Heart right ventricle (tissue), 16 donors: ENCODE measurements at regions not wholly inside any gene's neighbourhood (a gene's known extent, or its start where the extent isn't known, plus 50 kb on each side); places are given as distances from the start of the nearest gene placed in this dataset.

ENCODE experiments used
- ATAC-seq, 8 donors: fragments of 200-7000 bp; cut with Tn5 transposase; one replicate each; pipeline ENCODE4 v1.9.1; 2020; ENCODE audit warnings: mild to moderate bottlenecking in 8 of 8, moderate library complexity in 8 of 8, moderate number of reproducible peaks in 1 of 8
- DNase-seq, 2 donors: peaks; one replicate each; pipeline ENCODE4 v3.0.0-alpha.2; 2020
- H3K27ac ChIP-seq, 10 donors: fragments of 200-600 bp; sonication (generic) in 2 of 10; one replicate each; pipeline versions ENCODE4 v1.5.0 to v1.8.0; 2020 to 2022; ENCODE audit warnings: mild to moderate bottlenecking in 3 of 10
- H3K27me3 ChIP-seq, 7 donors: fragments of 200-600 bp; one replicate each; pipeline ENCODE4 v1.8.0; 2021 to 2022; ENCODE audit warnings: mild to moderate bottlenecking in 2 of 7
- H3K36me3 ChIP-seq, 9 donors: fragments of 200-600 bp; sonication (generic) in 1 of 9; one replicate each; pipeline versions ENCODE4 v1.5.0 to v1.8.0; 2020 to 2022; ENCODE audit warnings: mild to moderate bottlenecking in 2 of 9
- H3K4me1 ChIP-seq, 9 donors: fragments of 200-600 bp; sonication (generic) in 1 of 9; one replicate each; pipeline versions ENCODE4 v1.5.0 to v1.8.0; 2020 to 2022; ENCODE audit warnings: mild to moderate bottlenecking in 4 of 9
- H3K4me3 ChIP-seq, 10 donors: fragments of 200-600 bp; sonication (generic) in 2 of 10; one replicate each; pipeline versions ENCODE4 v1.5.0 to v1.8.0; 2020 to 2022; ENCODE audit warnings: mild to moderate bottlenecking in 7 of 10, moderate library complexity in 2 of 10
- H3K9me3 ChIP-seq, 11 donors: fragments of 200-600 bp in 10 of 11; sonication (generic) in 2 of 11; one replicate each; pipeline versions ENCODE4 v1.5.0 to v1.8.0; 2013 to 2022; ENCODE audit warnings: mild to moderate bottlenecking in 2 of 11, control low read depth in 1 of 11, moderate library complexity in 1 of 11
- WGBS, 2 donors: extraction: QIAGEN DNeasy Blood & Tissue Kit; methylation state at CpG; one replicate each; pipeline ENCODE4 v1.1.7; 2013; ENCODE audit warnings: inconsistent platforms in 1 of 2; 5-methylcytosine and 5-hydroxymethylcytosine counted together
- intact Hi-C, 10 donors: fragments of 100-400 bp; cut with DNase I; formaldehyde crosslinking; loops; one replicate each; pipeline versions ENCODE4 v1.11.1 to v1.14.2; 2022
- TF ChIP-seq, protein P1 (sequence below), 9 donors: fragments of 200-600 bp; sonication (generic) in 2 of 9; IDR thresholded peaks; one replicate each; pipeline versions ENCODE4 v1.5.0 to v1.8.0; 2021 to 2022; ENCODE audit warnings: antibody characterized with exemption in 9 of 9, mild to moderate bottlenecking in 5 of 9, moderate library complexity in 1 of 9
- donor health status: Arrhythmogenic right ventricular cardiomyopathy.
- donor health status: ischemic (EF 13 %, LVEDD 7.1; RV severe dilation, severe dysfunction).
- donor health status: healthy with polysubstance abuse.
- donor health status: DM: no; HTN: yes; CAD: no.
- donor health status: DM: no; HTN: no; CAD: no.
- donor health status: ischemic (EF 25% LVEDD 6.9; RV normal size, moderate dysfunction).
- donor health status: ischemic (EF 25% LVEDD 5.7; RV mildly dilated, moderate dysfunction).
- donor health status: healthy.
- donor health status: DM: yes; HTN: yes; CAD: no.
- donor health status: Ischemic cardiomyopathy.
- donor health status: ischemic (EF 35%, LVEDD 5.7; RV mildly dilated, moderate dysfunction).
- donor health status: nonischemic (EF 11% LVEDD 7.7; RV severe dilation, severe dysfunction).
- donor health status: DM: yes; HTN: yes; CAD: no.
- donor health status: PGD.
- donor health status: ischemic (EF 29% LVEDD 5.4; RV normal size, mild dysfunction).
- donor health status: nonischemic (EF 23%, LVEDD 6.1; RV moderate dilation, normal function).

DNA sequence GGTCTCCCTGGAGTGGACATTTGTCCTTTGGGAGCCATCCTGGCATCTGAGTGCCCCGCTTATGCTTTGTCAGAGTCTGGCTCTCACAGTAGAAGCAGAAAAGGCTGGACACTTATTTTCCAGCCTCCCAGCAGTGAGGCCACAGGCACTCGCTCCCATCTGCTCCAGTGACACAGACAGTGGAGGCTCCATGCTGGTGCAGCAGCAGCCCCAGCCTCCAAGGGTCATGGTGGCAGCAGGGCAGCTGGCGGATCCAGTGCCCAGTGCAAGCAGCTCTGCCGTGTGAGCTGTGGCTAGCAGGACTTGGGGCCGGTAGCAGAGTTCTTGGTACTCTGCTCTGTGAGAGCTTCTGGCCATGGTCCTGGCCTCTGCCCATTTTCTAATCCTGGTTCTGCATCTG, 157.3 kb upstream of the ALDH1B1 start:
- Histone ChIP-seq H3K36me3 (no peaks in the 10 kb centered on the region), H3K27ac (no peak overlapping the region), H3K4me1 (no peaks in the 10 kb centered on the region), H3K9me3 (peaks cover 0 to 5% (median 0%) of the 10 kb centered on the region in 11 donors), H3K27me3 (peaks cover 0 to 5% (median 0%) of the 10 kb centered on the region in 7 donors), H3K4me3 (no peak overlapping the region)
- 78 to 84% methylated on average over 5 of the region's 5 CpGs for WGBS, 2 donors
- TF ChIP-seq, protein P1, sequence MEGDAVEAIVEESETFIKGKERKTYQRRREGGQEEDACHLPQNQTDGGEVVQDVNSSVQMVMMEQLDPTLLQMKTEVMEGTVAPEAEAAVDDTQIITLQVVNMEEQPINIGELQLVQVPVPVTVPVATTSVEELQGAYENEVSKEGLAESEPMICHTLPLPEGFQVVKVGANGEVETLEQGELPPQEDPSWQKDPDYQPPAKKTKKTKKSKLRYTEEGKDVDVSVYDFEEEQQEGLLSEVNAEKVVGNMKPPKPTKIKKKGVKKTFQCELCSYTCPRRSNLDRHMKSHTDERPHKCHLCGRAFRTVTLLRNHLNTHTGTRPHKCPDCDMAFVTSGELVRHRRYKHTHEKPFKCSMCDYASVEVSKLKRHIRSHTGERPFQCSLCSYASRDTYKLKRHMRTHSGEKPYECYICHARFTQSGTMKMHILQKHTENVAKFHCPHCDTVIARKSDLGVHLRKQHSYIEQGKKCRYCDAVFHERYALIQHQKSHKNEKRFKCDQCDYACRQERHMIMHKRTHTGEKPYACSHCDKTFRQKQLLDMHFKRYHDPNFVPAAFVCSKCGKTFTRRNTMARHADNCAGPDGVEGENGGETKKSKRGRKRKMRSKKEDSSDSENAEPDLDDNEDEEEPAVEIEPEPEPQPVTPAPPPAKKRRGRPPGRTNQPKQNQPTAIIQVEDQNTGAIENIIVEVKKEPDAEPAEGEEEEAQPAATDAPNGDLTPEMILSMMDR (IDR thresholded peaks at IDR 0.05) = no peak
- DNase-seq (no peak), ATAC-seq (no peak)
- intact Hi-C loops = no loop called here

DNA sequence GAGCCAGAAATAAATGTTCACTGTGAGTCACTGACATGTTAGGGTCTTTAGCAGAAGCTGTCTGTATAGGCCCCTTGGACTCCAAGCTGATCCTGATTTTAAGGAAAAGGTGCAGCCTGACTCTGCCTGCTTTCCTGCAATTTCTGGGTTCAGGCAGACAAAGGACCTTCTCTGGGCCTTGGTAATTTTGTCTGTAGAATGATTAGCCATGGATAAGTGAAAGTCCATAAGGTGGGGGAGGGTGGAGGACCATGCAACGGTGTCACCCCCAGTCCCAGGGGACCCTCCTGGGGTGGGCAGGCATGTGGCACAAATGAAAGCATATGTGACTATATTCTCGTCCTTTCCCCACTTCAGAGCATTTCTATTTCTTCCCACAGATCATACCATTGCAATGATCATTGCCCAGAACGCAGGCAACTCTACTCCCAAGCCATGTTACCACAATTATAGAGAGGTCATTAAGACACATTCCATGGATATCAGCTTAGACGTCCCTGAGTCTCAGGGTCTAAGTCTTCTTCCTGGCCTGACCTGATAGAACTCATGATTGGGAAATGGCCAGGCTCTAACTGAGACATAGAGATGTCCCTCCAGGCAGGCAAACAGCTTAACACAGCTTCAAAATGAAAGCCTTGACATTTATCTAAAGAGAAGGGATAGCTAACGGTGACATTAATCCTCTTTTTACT, 157.9 kb upstream of the ALDH1B1 start:
- ATAC-seq (no peak), DNase-seq (no peak)
- Histone ChIP-seq H3K27me3 (peaks cover 0 to 5% (median 0%) of the 10 kb centered on the region in 7 donors), H3K4me1 (no peaks in the 10 kb centered on the region), H3K4me3 (no peak overlapping the region), H3K27ac (no peak overlapping the region), H3K9me3 (peaks cover 0 to 5% (median 0%) of the 10 kb centered on the region in 11 donors), H3K36me3 (no peaks in the 10 kb centered on the region)
- TF ChIP-seq, protein P1 (IDR thresholded peaks at IDR 0.05) = no peak
- intact Hi-C loops = no loop called here
- 62 to 69% methylated on average over 5 of the region's 5 CpGs for WGBS, 2 donors

DNA sequence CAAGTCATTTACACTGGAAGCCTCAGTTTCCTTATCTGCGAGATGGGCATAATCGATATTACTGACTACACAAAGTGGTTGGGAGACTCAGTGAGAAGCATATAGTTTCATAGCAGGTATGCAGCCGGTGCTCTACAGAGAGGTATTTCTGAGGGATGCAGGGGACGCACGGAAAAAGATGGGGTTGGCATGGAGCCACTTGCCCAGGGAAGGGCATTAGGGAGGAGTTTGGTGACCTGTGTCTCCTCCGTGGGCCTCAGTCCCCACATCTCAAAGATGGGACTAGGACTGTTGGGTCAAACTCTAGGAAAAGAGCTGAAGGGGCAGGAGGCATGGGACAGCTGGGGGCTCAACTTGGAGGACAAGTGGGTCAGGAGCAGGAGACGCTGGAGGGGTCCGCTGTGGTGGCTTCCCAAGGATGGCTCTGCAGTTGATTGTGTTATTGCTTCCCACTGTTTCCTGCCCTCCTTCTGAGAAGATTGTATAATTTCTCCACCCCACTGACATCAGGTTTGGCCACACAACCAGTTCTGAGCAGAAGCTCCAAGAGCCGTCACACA, 158.6 kb upstream of the ALDH1B1 start:
- Histone ChIP-seq H3K27me3 (peaks cover 0 to 5% (median 0%) of the 10 kb centered on the region in 7 donors), H3K4me3 (no peak overlapping the region), H3K36me3 (no peaks in the 10 kb centered on the region), H3K9me3 (peaks cover 0 to 1% (median 0%) of the 10 kb centered on the region in 11 donors), H3K27ac (no peak overlapping the region), H3K4me1 (peaks cover 0 to 1% (median 0%) of the 10 kb centered on the region in 9 donors)
- TF ChIP-seq, protein P1 (IDR thresholded peaks at IDR 0.05) = no peak
- no peak for DNase-seq
- WGBS, 2 donors = 91 to 93% methylated on average over 9 of the region's 9 CpGs
- intact Hi-C loops = no loop called here
- no peak for ATAC-seq

DNA sequence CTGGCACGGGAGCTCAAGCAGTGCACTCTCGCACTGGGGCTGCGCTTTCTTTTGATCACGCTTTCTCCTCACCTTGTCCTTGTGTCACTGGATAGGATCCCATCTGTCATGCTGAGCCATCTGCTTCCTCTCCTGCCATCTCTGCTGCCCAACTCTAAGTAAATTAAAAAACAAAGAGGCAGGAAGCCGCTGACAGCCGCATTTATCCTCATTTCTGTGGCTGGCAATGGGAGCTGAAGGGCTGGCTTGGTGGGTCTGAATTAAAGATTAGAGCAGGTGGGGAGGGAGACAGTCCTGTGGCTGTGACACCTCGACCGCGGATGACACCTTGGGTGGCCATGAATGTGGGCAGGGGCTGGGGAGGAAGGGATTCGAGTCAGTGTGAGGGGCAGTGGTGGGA, 159.2 kb upstream of the ALDH1B1 start:
- peaks cover 0 to 6% (median 0%) of the 10 kb centered on the region in 7 donors for H3K27me3 ChIP-seq
- no peak for DNase-seq
- TF ChIP-seq, protein P1 (IDR thresholded peaks at IDR 0.05) = no peak
- H3K4me1 ChIP-seq = peaks cover 0 to 5% (median 0%) of the 10 kb centered on the region in 9 donors
- no peaks in the 10 kb centered on the region for H3K9me3 ChIP-seq
- H3K27ac ChIP-seq = no peak overlapping the region
- no peak overlapping the region for H3K4me3 ChIP-seq
- 76 to 79% methylated on average over 10 of the region's 10 CpGs for WGBS, 2 donors
- intact Hi-C loops = no loop called here
- H3K36me3 ChIP-seq = no peaks in the 10 kb centered on the region
- ATAC-seq = no peak
